Endothelial cell (in vitro differentiated cells): ENCODE measurements at regions not wholly inside any gene's neighbourhood (a gene's known extent, or its start where the extent isn't known, plus 50 kb on each side); places are given as distances from the start of the nearest gene placed in this dataset.

Source experiments
- DNase-seq: peaks from one replicate; pipeline ENCODE4 v3.0.0; 2021; ENCODE audit warnings: low spot score
- H3K27ac Mint-ChIP-seq: one replicate; pipeline ENCODE4 v1.8.0; 2021; ENCODE audit warnings: mixed read lengths, inconsistent platforms; ENCODE audit not compliant: unreplicated experiment
- H3K27me3 Mint-ChIP-seq: one replicate; pipeline ENCODE4 v1.8.0; 2021; ENCODE audit warnings: mild to moderate bottlenecking, moderate library complexity, mixed read lengths, inconsistent platforms; ENCODE audit not compliant: unreplicated experiment
- H3K36me3 Mint-ChIP-seq: one replicate; pipeline ENCODE4 v1.8.0; 2021; ENCODE audit warnings: mild to moderate bottlenecking, low read depth, mixed read lengths, inconsistent platforms; ENCODE audit not compliant: unreplicated experiment
- H3K4me1 Mint-ChIP-seq: one replicate; pipeline ENCODE4 v1.8.0; 2021; ENCODE audit warnings: mild to moderate bottlenecking, mixed read lengths, inconsistent platforms; ENCODE audit not compliant: unreplicated experiment
- H3K4me3 Mint-ChIP-seq: one replicate; pipeline ENCODE4 v1.8.0; 2021; ENCODE audit warnings: mild to moderate bottlenecking, mixed read lengths, inconsistent platforms; ENCODE audit not compliant: unreplicated experiment
- H3K9me3 Mint-ChIP-seq: one replicate; pipeline ENCODE4 v1.8.0; 2021; ENCODE audit warnings: mixed read lengths, inconsistent platforms; ENCODE audit not compliant: unreplicated experiment
- TF ChIP-seq, protein P1 (sequence below): fragments of 200-600 bp; sonication (generic); IDR thresholded peaks from one replicate; pipeline ENCODE4 v1.5.0; 2021; ENCODE audit warnings: antibody characterized with exemption; ENCODE audit not compliant: unreplicated experiment

- H3K27ac Mint-ChIP-seq = no peak overlapping the region
These were observed 419.9 kb upstream of the HS6ST1 start for GRCh38 chr2:128738446-128739110.

GRCh38 chr2:128742467-128742866 is 423.8 kb upstream of the HS6ST1 start:
- no peaks in the 10 kb centered on the region for H3K9me3 Mint-ChIP-seq
- DNase-seq = no peak
- no peaks in the 10 kb centered on the region for H3K27me3 Mint-ChIP-seq
- TF ChIP-seq, protein P1, sequence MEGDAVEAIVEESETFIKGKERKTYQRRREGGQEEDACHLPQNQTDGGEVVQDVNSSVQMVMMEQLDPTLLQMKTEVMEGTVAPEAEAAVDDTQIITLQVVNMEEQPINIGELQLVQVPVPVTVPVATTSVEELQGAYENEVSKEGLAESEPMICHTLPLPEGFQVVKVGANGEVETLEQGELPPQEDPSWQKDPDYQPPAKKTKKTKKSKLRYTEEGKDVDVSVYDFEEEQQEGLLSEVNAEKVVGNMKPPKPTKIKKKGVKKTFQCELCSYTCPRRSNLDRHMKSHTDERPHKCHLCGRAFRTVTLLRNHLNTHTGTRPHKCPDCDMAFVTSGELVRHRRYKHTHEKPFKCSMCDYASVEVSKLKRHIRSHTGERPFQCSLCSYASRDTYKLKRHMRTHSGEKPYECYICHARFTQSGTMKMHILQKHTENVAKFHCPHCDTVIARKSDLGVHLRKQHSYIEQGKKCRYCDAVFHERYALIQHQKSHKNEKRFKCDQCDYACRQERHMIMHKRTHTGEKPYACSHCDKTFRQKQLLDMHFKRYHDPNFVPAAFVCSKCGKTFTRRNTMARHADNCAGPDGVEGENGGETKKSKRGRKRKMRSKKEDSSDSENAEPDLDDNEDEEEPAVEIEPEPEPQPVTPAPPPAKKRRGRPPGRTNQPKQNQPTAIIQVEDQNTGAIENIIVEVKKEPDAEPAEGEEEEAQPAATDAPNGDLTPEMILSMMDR = no peak
- H3K4me3 Mint-ChIP-seq = no peak overlapping the region
- no peaks in the 10 kb centered on the region for H3K36me3 Mint-ChIP-seq
- peaks cover 17% of the 10 kb centered on the region for H3K4me1 Mint-ChIP-seq
- H3K27ac Mint-ChIP-seq = no peak overlapping the region

More at GRCh38 chr2:128738446-128739110, 419.9 kb upstream of the HS6ST1 start:
- TF ChIP-seq, protein P1 = no peak
- Mint-ChIP-seq H3K9me3 (no peaks in the 10 kb centered on the region), H3K4me3 (no peak overlapping the region), H3K4me1 (peaks cover 13% of the 10 kb centered on the region), H3K27me3 (peaks cover 2% of the 10 kb centered on the region), H3K36me3 (no peaks in the 10 kb centered on the region)
- no peak for DNase-seq

- Mint-ChIP-seq H3K9me3 (no peaks in the 10 kb centered on the region), H3K4me1 (peaks cover 10% of the 10 kb centered on the region), H3K27ac (no peak overlapping the region), H3K4me3 (no peak overlapping the region), H3K27me3 (no peaks in the 10 kb centered on the region), H3K36me3 (no peaks in the 10 kb centered on the region)
- TF ChIP-seq, protein P1 = no peak
- no peak for DNase-seq
These were observed 427.3 kb upstream of the HS6ST1 start for GRCh38 chr2:128745946-128746345.

- Mint-ChIP-seq H3K36me3 (no peaks in the 10 kb centered on the region), H3K4me3 (no peak overlapping the region), H3K4me1 (peaks cover 10% of the 10 kb centered on the region), H3K27ac (no peak overlapping the region), H3K9me3 (no peaks in the 10 kb centered on the region), H3K27me3 (no peaks in the 10 kb centered on the region)
- DNase-seq = no peak
- TF ChIP-seq, protein P1 = no peak
These were observed 427.7 kb upstream of the HS6ST1 start for GRCh38 chr2:128746356-128746755.

DNA sequence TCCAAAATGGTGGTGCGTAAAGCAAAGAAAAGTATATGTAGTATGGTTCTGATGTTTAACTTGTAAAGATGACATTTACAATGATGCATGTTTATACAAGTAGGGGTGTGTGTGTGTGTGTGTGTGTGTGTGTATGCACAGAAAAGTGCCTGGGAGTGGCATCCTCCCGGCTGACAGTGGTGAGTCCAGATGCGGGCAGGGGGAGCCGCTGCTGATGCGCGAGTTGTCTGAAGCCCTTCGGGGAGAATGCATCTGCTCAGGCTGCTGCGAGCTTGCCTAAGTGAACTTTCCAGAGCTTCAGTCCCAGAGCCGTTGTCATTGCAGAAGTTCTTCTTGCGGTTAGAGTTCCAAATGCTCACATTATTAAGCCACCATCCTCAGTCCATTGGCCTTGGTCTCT is 429.7 kb upstream of the HS6ST1 start:
- Mint-ChIP-seq H3K4me1 (peaks cover 25% of the 10 kb centered on the region), H3K36me3 (no peaks in the 10 kb centered on the region), H3K27me3 (no peaks in the 10 kb centered on the region), H3K4me3 (no peak overlapping the region), H3K9me3 (no peaks in the 10 kb centered on the region), H3K27ac (no peak overlapping the region)
- TF ChIP-seq, protein P1 = no peak
- no peak for DNase-seq
